ENCODE measurements at regions not wholly inside any gene's neighbourhood (a gene's known extent, or its start where the extent isn't known, plus 50 kb on each side); places are given as distances from the start of the nearest gene placed in this dataset.

DNA sequence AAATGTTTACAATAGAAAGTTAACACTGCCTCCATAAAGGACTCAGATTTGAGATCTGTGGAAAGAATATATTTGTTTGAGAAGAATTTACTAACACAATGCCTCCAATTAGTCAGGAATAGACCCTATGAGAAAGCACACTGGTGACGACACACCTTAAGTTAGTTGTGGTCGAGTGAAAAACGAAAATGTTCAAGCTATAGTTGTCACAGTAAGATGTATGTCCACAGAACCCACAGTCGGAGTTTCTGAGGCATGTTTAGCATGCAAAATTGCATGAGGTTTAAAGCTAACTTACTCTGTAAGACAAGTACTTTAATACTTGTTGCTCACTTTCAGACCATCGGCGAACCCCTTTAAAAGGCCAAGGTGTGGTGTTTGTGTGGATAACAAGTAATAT is 69.9 kb upstream of the SIPA1L2 start:
- H4K20me1 ChIP-seq (replicated peaks; ENCODE audit: control insufficient read depth, insufficient read depth, low read length): no peaks in the 10 kb centered on the region; the same call in 1 of the 2 replicates
- no peaks in the 10 kb centered on the region for H3K9me3 ChIP-seq (replicated peaks; ENCODE audit: control insufficient read depth, insufficient read depth, low read depth, low read length)
- no peak for DNase-seq (ENCODE audit: extremely low read depth in 1 of 4, low spot score in 3 of 4)
- in situ Hi-C loops (cut with MboI) (no loop called here), intact Hi-C loops (cut with micrococcal nuclease) (no loop called here)
- BruUV-seq (replicated peaks): no TSS peak
- no peak overlapping the region for H3K4me2 ChIP-seq (ENCODE audit: insufficient read depth, low read length)
- H3K79me2 ChIP-seq (ENCODE audit: control insufficient read depth, insufficient read depth, low read length): no peaks in the 10 kb centered on the region
- TF ChIP-seq, protein P1, sequence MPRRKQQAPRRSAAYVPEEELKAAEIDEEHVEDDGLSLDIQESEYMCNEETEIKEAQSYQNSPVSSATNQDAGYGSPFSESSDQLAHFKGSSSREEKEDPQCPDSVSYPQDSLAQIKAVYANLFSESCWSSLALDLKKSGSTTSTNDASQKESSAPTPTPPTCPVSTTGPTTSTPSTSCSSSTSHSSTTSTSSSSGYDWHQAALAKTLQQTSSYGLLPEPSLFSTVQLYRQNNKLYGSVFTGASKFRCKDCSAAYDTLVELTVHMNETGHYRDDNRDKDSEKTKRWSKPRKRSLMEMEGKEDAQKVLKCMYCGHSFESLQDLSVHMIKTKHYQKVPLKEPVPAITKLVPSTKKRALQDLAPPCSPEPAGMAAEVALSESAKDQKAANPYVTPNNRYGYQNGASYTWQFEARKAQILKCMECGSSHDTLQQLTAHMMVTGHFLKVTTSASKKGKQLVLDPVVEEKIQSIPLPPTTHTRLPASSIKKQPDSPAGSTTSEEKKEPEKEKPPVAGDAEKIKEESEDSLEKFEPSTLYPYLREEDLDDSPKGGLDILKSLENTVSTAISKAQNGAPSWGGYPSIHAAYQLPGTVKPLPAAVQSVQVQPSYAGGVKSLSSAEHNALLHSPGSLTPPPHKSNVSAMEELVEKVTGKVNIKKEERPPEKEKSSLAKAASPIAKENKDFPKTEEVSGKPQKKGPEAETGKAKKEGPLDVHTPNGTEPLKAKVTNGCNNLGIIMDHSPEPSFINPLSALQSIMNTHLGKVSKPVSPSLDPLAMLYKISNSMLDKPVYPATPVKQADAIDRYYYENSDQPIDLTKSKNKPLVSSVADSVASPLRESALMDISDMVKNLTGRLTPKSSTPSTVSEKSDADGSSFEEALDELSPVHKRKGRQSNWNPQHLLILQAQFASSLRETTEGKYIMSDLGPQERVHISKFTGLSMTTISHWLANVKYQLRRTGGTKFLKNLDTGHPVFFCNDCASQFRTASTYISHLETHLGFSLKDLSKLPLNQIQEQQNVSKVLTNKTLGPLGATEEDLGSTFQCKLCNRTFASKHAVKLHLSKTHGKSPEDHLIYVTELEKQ (CRISPR knock-in tag; IDR thresholded peaks at IDR 0.05): no peak
- TF ChIP-seq, protein P2, sequence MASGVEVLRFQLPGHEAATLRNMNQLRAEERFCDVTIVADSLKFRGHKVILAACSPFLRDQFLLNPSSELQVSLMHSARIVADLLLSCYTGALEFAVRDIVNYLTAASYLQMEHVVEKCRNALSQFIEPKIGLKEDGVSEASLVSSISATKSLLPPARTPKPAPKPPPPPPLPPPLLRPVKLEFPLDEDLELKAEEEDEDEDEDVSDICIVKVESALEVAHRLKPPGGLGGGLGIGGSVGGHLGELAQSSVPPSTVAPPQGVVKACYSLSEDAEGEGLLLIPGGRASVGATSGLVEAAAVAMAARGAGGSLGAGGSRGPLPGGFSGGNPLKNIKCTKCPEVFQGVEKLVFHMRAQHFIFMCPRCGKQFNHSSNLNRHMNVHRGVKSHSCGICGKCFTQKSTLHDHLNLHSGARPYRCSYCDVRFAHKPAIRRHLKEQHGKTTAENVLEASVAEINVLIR (CRISPR knock-in tag; IDR thresholded peaks at IDR 0.05): no peak
- TF ChIP-seq HDAC3 (IDR thresholded peaks at IDR 0.05; ENCODE audit: borderline replicate concordance, partially characterized antibody) (no peak), BRD4 (IDR thresholded peaks at IDR 0.05) (no peak), KDM2B (CRISPR knock-in tag; IDR thresholded peaks at IDR 0.05) (no peak), DACH1 (IDR thresholded peaks at IDR 0.05; ENCODE audit: partially characterized antibody) (no peak), CGGBP1 (CRISPR knock-in tag; IDR thresholded peaks at IDR 0.05) (no peak), ZNF507 (tag; conservative IDR thresholded peaks at IDR 0.05) (no peak), NCOA1 (IDR thresholded peaks at IDR 0.05; ENCODE audit: low read depth) (no peak)
- H3K9me1 ChIP-seq (ENCODE audit: control insufficient read depth, insufficient read depth, low read length): no peaks in the 10 kb centered on the region
- no peak overlapping the region for H3K4me3 ChIP-seq
- H3K36me3 ChIP-seq (ENCODE audit: control insufficient read depth, insufficient read depth, low read length): no peaks in the 10 kb centered on the region
- ChIA-PET POLR2A (interaction anchor here (0.7 kb wide), 1 partner anchor 29 kb away, joined by 3 read pairs; no protein-coding TSS in a partner anchor), CTCF (ENCODE audit: low intra/inter-chr PET ratio) (no interaction called here)
- 0% methylated on average over 6 of the region's 6 CpGs for WGBS (ENCODE audit: insufficient coverage, low coverage, missing lambda C conversion rate)
- no peak for ATAC-seq
- no peaks in the 10 kb centered on the region; a peak in 1 of 5 replicates for H3K4me1 ChIP-seq (replicated peaks in 1 of 2; ENCODE audit: control insufficient read depth in 2 of 2, insufficient read depth in 2 of 2, low read length in 2 of 2)
- H2AFZ ChIP-seq (ENCODE audit: low read depth, low read length): no peak overlapping the region
- no peak for FAIRE-seq
- no peak overlapping the region for H3K9ac ChIP-seq (ENCODE audit: insufficient read depth in 1 of 2, low read depth in 2 of 2, low read length in 2 of 2)
- H3K27me3 ChIP-seq (ENCODE audit: control insufficient read depth in 2 of 2, insufficient read depth in 2 of 2, low read length in 2 of 2): peaks cover 0 to 4% of the 10 kb centered on the region in 2 experiments; a peak in 1 of 5 replicates
- H3K27ac ChIP-seq (ENCODE audit: extremely low read depth, low read depth, low read length): no peak overlapping the region
